ENCODE measurements at regions not wholly inside any gene's neighbourhood (a gene's known extent, or its start where the extent isn't known, plus 50 kb on each side); places are given as distances from the start of the nearest gene placed in this dataset.

- Histone ChIP-seq H3K27ac (ENCODE audit: low read depth in 1 of 2, low read length in 2 of 2) (no peak overlapping the region), H3K9me3 (ENCODE audit: control insufficient read depth in 1 of 2, insufficient read depth in 1 of 2, low read length in 2 of 2) (no peaks in the 10 kb centered on the region), H3K36me3 (ENCODE audit: insufficient read depth, low read length) (no peaks in the 10 kb centered on the region), H3K4me3 (ENCODE audit: low read length) (no peak overlapping the region), H3K27me3 (ENCODE audit: control insufficient read depth in 1 of 2, insufficient read depth in 2 of 2, low read length in 2 of 2) (no peaks in the 10 kb centered on the region), H3K4me1 (ENCODE audit: insufficient read depth, low read length) (no peaks in the 10 kb centered on the region)
- no peak for TF ChIP-seq CTCF (IDR thresholded peaks at IDR 0.05)
- ATAC-seq (ENCODE audit: poor library complexity) (no peak), DNase-seq (no peak)
- POLR2A ChIA-PET, result interaction anchor here (0.6 kb wide), 1 partner anchor 328 kb away, joined by 3 read pairs; no protein-coding TSS in a partner anchor
- Mint-ChIP-seq H3K4me3 (no peak overlapping the region), H3K9me3 (no peaks in the 10 kb centered on the region), H3K36me3 (ENCODE audit: low read depth) (no peaks in the 10 kb centered on the region), H3K4me1 (ENCODE audit: low read depth) (no peaks in the 10 kb centered on the region), H3K27me3 (no peaks in the 10 kb centered on the region), H3K27ac (no peak overlapping the region)
- CTCF ChIA-PET, result no interaction called here
- intact Hi-C loops (cut with DNase I, micrococcal nuclease), result no loop called here
These were observed 292.9 kb upstream of the ZFP64 start for GRCh38 chr20:52484438-52484837.

GRCh38 chr20:52483382-52483781 is 291.8 kb upstream of the ZFP64 start:
- Histone ChIP-seq H3K9me3 (ENCODE audit: control insufficient read depth in 1 of 2, insufficient read depth in 1 of 2, low read length in 2 of 2) (no peaks in the 10 kb centered on the region), H3K4me3 (ENCODE audit: low read length) (no peak overlapping the region), H3K36me3 (ENCODE audit: insufficient read depth, low read length) (no peaks in the 10 kb centered on the region), H3K27ac (ENCODE audit: low read depth in 1 of 2, low read length in 2 of 2) (no peak overlapping the region), H3K27me3 (ENCODE audit: control insufficient read depth in 1 of 2, insufficient read depth in 2 of 2, low read length in 2 of 2) (no peaks in the 10 kb centered on the region), H3K4me1 (ENCODE audit: insufficient read depth, low read length) (no peaks in the 10 kb centered on the region)
- DNase-seq (no peak), ATAC-seq (ENCODE audit: poor library complexity) (no peak)
- no peaks in the 10 kb centered on the region for H3K4me1 Mint-ChIP-seq (ENCODE audit: low read depth)
- ChIA-PET CTCF (interaction anchor here (0.6 kb wide), 1 partner anchor 948 kb away, joined by 3 read pairs; no protein-coding TSS in a partner anchor), POLR2A (interaction anchor here (0.6 kb wide), 1 partner anchor 1186 kb away, joined by 3 read pairs; no protein-coding TSS in a partner anchor)
- no peak overlapping the region for H3K4me3 Mint-ChIP-seq
- H3K27ac Mint-ChIP-seq, result no peak overlapping the region
- no peaks in the 10 kb centered on the region for H3K9me3 Mint-ChIP-seq
- H3K36me3 Mint-ChIP-seq (ENCODE audit: low read depth), result no peaks in the 10 kb centered on the region
- H3K27me3 Mint-ChIP-seq, result no peaks in the 10 kb centered on the region
- intact Hi-C loops (cut with DNase I, micrococcal nuclease), result no loop called here
- TF ChIP-seq CTCF (IDR thresholded peaks at IDR 0.05), result no peak

GRCh38 chr20:52482044-52482443 is 290.5 kb upstream of the ZFP64 start:
- Histone ChIP-seq H3K4me3 (ENCODE audit: low read length) (no peak overlapping the region), H3K4me1 (ENCODE audit: insufficient read depth, low read length) (no peaks in the 10 kb centered on the region), H3K27ac (ENCODE audit: low read depth in 1 of 2, low read length in 2 of 2) (no peak overlapping the region), H3K36me3 (ENCODE audit: insufficient read depth, low read length) (no peaks in the 10 kb centered on the region), H3K27me3 (ENCODE audit: control insufficient read depth in 1 of 2, insufficient read depth in 2 of 2, low read length in 2 of 2) (no peaks in the 10 kb centered on the region), H3K9me3 (ENCODE audit: control insufficient read depth in 1 of 2, insufficient read depth in 1 of 2, low read length in 2 of 2) (no peaks in the 10 kb centered on the region)
- no peaks in the 10 kb centered on the region for H3K27me3 Mint-ChIP-seq
- CTCF ChIA-PET, result no interaction called here
- H3K4me1 Mint-ChIP-seq (ENCODE audit: low read depth), result no peaks in the 10 kb centered on the region
- no peak overlapping the region for H3K4me3 Mint-ChIP-seq
- no peaks in the 10 kb centered on the region for H3K36me3 Mint-ChIP-seq (ENCODE audit: low read depth)
- H3K9me3 Mint-ChIP-seq, result no peaks in the 10 kb centered on the region
- ATAC-seq (ENCODE audit: poor library complexity), result no peak
- no peak for TF ChIP-seq CTCF (IDR thresholded peaks at IDR 0.05)
- no peak overlapping the region for H3K27ac Mint-ChIP-seq
- intact Hi-C loops (cut with DNase I, micrococcal nuclease), result no loop called here
- POLR2A ChIA-PET, result no interaction called here
- no peak for DNase-seq
